ENCODE measurements at regions not wholly inside any gene's neighbourhood (a gene's known extent, or its start where the extent isn't known, plus 50 kb on each side); places are given as distances from the start of the nearest gene placed in this dataset.
"Not testable (repeated sequence)": the region's sequence is repeated elsewhere in the genome, so short reads cannot be mapped to it uniquely, and the experiment has no call there.

- ATAC-seq = no peak
- DNase-seq = no peak
- no peak for TF ChIP-seq CTCF (IDR thresholded peaks at IDR 0.05 in 4 of 5, conservative IDR thresholded peaks at IDR 0.05 in 1 of 5)
- no peak for TF ChIP-seq POLR2A (IDR thresholded peaks at IDR 0.05)
- H3K36me3 ChIP-seq = no peaks in the 10 kb centered on the region
- H3K27me3 ChIP-seq = no peaks in the 10 kb centered on the region
- in situ Hi-C loops (cut with MboI; ENCODE audit: low sequenced_read_pairs in 4 of 4) = no loop called here
- H3K27ac ChIP-seq = no peak overlapping the region
- no peaks in the 10 kb centered on the region for H3K4me1 ChIP-seq
- H3K9me3 ChIP-seq = no peaks in the 10 kb centered on the region
- intact Hi-C loops (cut with DNase I; ENCODE audit: low total_unique reads) = no loop called here
- H3K4me3 ChIP-seq = no peak overlapping the region
Measured at GRCh38 chr5:164532235-164532900, 1026.9 kb downstream of the MAT2B start.

GRCh38 chr5:164533426-164533825 lies 1028.0 kb downstream of the MAT2B start:
- ATAC-seq; H3K36me3 ChIP-seq; H3K27me3 ChIP-seq; intact Hi-C loops (cut with DNase I; ENCODE audit: low total_unique reads); H3K4me3 ChIP-seq; H3K9me3 ChIP-seq; H3K27ac ChIP-seq; H3K4me1 ChIP-seq; in situ Hi-C loops (cut with MboI; ENCODE audit: low sequenced_read_pairs in 4 of 4); DNase-seq: not testable (repeated sequence)

DNA sequence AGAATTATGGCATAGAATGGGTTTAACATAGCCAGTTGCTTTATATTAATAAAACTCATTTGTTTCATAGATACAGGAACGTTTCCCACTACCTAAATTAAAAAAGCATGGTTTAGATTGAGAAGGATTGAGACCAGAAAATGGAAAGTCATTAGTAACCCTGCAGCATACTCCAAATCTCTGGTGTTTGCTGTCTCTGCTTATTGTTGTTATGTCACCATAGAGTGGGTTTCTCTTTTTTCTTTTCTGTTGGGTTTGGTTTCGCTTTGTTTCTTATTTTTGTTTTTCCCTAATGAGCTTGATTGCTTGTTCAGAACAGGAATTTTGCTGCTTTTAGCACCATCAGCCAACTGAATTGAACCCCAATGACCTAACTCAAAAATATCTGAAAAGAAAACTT lies 1034.8 kb downstream of the MAT2B start:
- Histone ChIP-seq H3K36me3 (no peaks in the 10 kb centered on the region), H3K9me3 (no peaks in the 10 kb centered on the region), H3K4me3 (no peak overlapping the region), H3K27ac (no peak overlapping the region), H3K4me1 (no peaks in the 10 kb centered on the region), H3K27me3 (no peaks in the 10 kb centered on the region)
- ATAC-seq = no peak
- TF ChIP-seq POLR2A (IDR thresholded peaks at IDR 0.05) (no peak), CTCF (IDR thresholded peaks at IDR 0.05 in 4 of 5, conservative IDR thresholded peaks at IDR 0.05 in 1 of 5) (no peak)
- intact Hi-C loops (cut with DNase I; ENCODE audit: low total_unique reads) = no loop called here
- in situ Hi-C loops (cut with MboI; ENCODE audit: low sequenced_read_pairs in 4 of 4) = no loop called here
- no peak for DNase-seq

- intact Hi-C loops (cut with DNase I; ENCODE audit: low total_unique reads) = no loop called here
- Histone ChIP-seq H3K36me3 (no peaks in the 10 kb centered on the region), H3K4me1 (no peaks in the 10 kb centered on the region), H3K9me3 (no peaks in the 10 kb centered on the region), H3K27ac (no peak overlapping the region), H3K27me3 (no peaks in the 10 kb centered on the region), H3K4me3 (no peak overlapping the region)
- no peak for DNase-seq
- ATAC-seq = no peak
- TF ChIP-seq POLR2A (IDR thresholded peaks at IDR 0.05) (no peak), CTCF (IDR thresholded peaks at IDR 0.05 in 4 of 5, conservative IDR thresholded peaks at IDR 0.05 in 1 of 5) (no peak)
- in situ Hi-C loops (cut with MboI; ENCODE audit: low sequenced_read_pairs in 4 of 4) = no loop called here
Measured at GRCh38 chr5:164545507-164545906, 1040.1 kb downstream of the MAT2B start.

- DNase-seq (no peak), ATAC-seq (no peak)
- no peak overlapping the region for H3K27ac ChIP-seq
- intact Hi-C loops (cut with DNase I; ENCODE audit: low total_unique reads) (no loop called here), in situ Hi-C loops (cut with MboI; ENCODE audit: low sequenced_read_pairs in 4 of 4) (no loop called here)
- TF ChIP-seq POLR2A (IDR thresholded peaks at IDR 0.05) (no peak), CTCF (IDR thresholded peaks at IDR 0.05 in 4 of 5, conservative IDR thresholded peaks at IDR 0.05 in 1 of 5) (no peak)
- H3K9me3 ChIP-seq = no peaks in the 10 kb centered on the region
- no peaks in the 10 kb centered on the region for H3K36me3 ChIP-seq
- no peaks in the 10 kb centered on the region for H3K27me3 ChIP-seq
- no peaks in the 10 kb centered on the region for H3K4me1 ChIP-seq
- H3K4me3 ChIP-seq = no peak overlapping the region
Measured at GRCh38 chr5:164553851-164554250, 1048.4 kb downstream of the MAT2B start.

All from gastrocnemius medialis (tissue), 4 donors.